Anterior cingulate cortex (tissue), 58 donors: ENCODE measurements at regions not wholly inside any gene's neighbourhood (a gene's known extent, or its start where the extent isn't known, plus 50 kb on each side); places are given as distances from the start of the nearest gene placed in this dataset.
A peak's percentile ranks its signal among the peaks of the same experiment; 100 is the strongest.
"Not testable (repeated sequence)": the region's sequence is repeated elsewhere in the genome, so short reads cannot be mapped to it uniquely, and the experiment has no call there.

Experiments used
- DNase-seq, 58 donors: peaks; one replicate each; lab custom pipeline; 2025; lab: John Stamatoyannopoulos, UW

- no peak for DNase-seq
Measured at GRCh38 chr16:85199880-85200279, 87.6 kb upstream of the CIBAR2 start.

GRCh38 chr16:85200471-85201278 lies 88.4 kb upstream of the CIBAR2 start:
- no peak for DNase-seq

GRCh38 chr16:85201574-85201973 lies 89.3 kb upstream of the CIBAR2 start:
- DNase-seq: no peak

- no peak for DNase-seq
Measured at GRCh38 chr16:85202051-85202601, 89.9 kb upstream of the CIBAR2 start.

GRCh38 chr16:85202631-85203461 lies 90.6 kb upstream of the CIBAR2 start:
- peak in 46 of 58 donors; percentile 9 to 78 (median 40) for DNase-seq

- DNase-seq: no peak
Measured at GRCh38 chr16:85203462-85203813, 91.2 kb upstream of the CIBAR2 start.

GRCh38 chr16:85204242-85205010 lies 92.2 kb upstream of the CIBAR2 start:
- DNase-seq: no peak

- DNase-seq: not testable (repeated sequence)
Measured at GRCh38 chr16:85205257-85205656, 93.0 kb upstream of the CIBAR2 start.

GRCh38 chr16:85205747-85206471 lies 93.6 kb upstream of the CIBAR2 start:
- no peak for DNase-seq

GRCh38 chr16:85206472-85207356 lies 94.4 kb upstream of the CIBAR2 start:
- peak in 53 of 58 donors; percentile 8 to 92 (median 66) for DNase-seq

- no peak for DNase-seq
Measured at GRCh38 chr16:85207357-85207921, 95.2 kb upstream of the CIBAR2 start.

- no peak for DNase-seq
Measured at GRCh38 chr16:85208181-85208580, 95.9 kb upstream of the CIBAR2 start.

GRCh38 chr16:85208643-85209520 lies 96.6 kb upstream of the CIBAR2 start:
- DNase-seq: no peak

GRCh38 chr16:85209526-85210121 lies 97.4 kb upstream of the CIBAR2 start:
- no peak for DNase-seq

GRCh38 chr16:85210423-85211169 lies 98.3 kb upstream of the CIBAR2 start:
- no peak for DNase-seq

- no peak for DNase-seq
Measured at GRCh38 chr16:85211271-85211801, 99.1 kb upstream of the CIBAR2 start.
